ENCODE measurements at regions not wholly inside any gene's neighbourhood (a gene's known extent, or its start where the extent isn't known, plus 50 kb on each side); places are given as distances from the start of the nearest gene placed in this dataset.

- intact Hi-C loops (cut with DNase I, micrococcal nuclease): no loop called here
- ATAC-seq (no peak), DNase-seq (no peak)
Observed at GRCh38 chr4:155434904-155435303, 58.1 kb upstream of the MAP9 start.

GRCh38 chr4:155434366-155434765 lies 57.6 kb upstream of the MAP9 start:
- Histone ChIP-seq H3K9me3 (no peaks in the 10 kb centered on the region), H3K4me3 (no peak overlapping the region), H3K36me3 (ENCODE audit: low read depth) (no peaks in the 10 kb centered on the region), H3K4me1 (ENCODE audit: low read depth) (no peaks in the 10 kb centered on the region)
- intact Hi-C loops (cut with DNase I, micrococcal nuclease): no loop called here
- no peak for ATAC-seq
- TF ChIP-seq, protein P1, sequence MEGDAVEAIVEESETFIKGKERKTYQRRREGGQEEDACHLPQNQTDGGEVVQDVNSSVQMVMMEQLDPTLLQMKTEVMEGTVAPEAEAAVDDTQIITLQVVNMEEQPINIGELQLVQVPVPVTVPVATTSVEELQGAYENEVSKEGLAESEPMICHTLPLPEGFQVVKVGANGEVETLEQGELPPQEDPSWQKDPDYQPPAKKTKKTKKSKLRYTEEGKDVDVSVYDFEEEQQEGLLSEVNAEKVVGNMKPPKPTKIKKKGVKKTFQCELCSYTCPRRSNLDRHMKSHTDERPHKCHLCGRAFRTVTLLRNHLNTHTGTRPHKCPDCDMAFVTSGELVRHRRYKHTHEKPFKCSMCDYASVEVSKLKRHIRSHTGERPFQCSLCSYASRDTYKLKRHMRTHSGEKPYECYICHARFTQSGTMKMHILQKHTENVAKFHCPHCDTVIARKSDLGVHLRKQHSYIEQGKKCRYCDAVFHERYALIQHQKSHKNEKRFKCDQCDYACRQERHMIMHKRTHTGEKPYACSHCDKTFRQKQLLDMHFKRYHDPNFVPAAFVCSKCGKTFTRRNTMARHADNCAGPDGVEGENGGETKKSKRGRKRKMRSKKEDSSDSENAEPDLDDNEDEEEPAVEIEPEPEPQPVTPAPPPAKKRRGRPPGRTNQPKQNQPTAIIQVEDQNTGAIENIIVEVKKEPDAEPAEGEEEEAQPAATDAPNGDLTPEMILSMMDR (IDR thresholded peaks at IDR 0.05): no peak
- DNase-seq: no peak

More at GRCh38 chr4:155434904-155435303, 58.1 kb upstream of the MAP9 start:
- H3K4me1 ChIP-seq (ENCODE audit: low read depth): no peaks in the 10 kb centered on the region
- no peak overlapping the region for H3K4me3 ChIP-seq
- TF ChIP-seq, protein P1 (IDR thresholded peaks at IDR 0.05): no peak
- no peaks in the 10 kb centered on the region for H3K9me3 ChIP-seq
- H3K36me3 ChIP-seq (ENCODE audit: low read depth): no peaks in the 10 kb centered on the region

GRCh38 chr4:155433636-155434360 lies 57.0 kb upstream of the MAP9 start:
- ATAC-seq (no peak), DNase-seq (no peak)
- H3K4me1 ChIP-seq (ENCODE audit: low read depth): no peaks in the 10 kb centered on the region
- H3K36me3 ChIP-seq (ENCODE audit: low read depth): no peaks in the 10 kb centered on the region
- intact Hi-C loops (cut with DNase I, micrococcal nuclease): no loop called here
- H3K9me3 ChIP-seq: no peaks in the 10 kb centered on the region
- TF ChIP-seq, protein P1 (IDR thresholded peaks at IDR 0.05): no peak
- H3K4me3 ChIP-seq: no peak overlapping the region

GRCh38 chr4:155430895-155431795 lies 54.4 kb upstream of the MAP9 start:
- ATAC-seq (no peak), DNase-seq (no peak)
- Histone ChIP-seq H3K4me1 (ENCODE audit: low read depth) (no peaks in the 10 kb centered on the region), H3K36me3 (ENCODE audit: low read depth) (no peaks in the 10 kb centered on the region), H3K4me3 (no peak overlapping the region), H3K9me3 (peaks cover 4% of the 10 kb centered on the region)
- intact Hi-C loops (cut with DNase I, micrococcal nuclease): no loop called here
- TF ChIP-seq, protein P1 (IDR thresholded peaks at IDR 0.05): no peak

GRCh38 chr4:155428128-155428527 lies 51.4 kb upstream of the MAP9 start:
- H3K9me3 ChIP-seq: peaks cover 4% of the 10 kb centered on the region
- H3K36me3 ChIP-seq (ENCODE audit: low read depth): no peaks in the 10 kb centered on the region
- intact Hi-C loops (cut with DNase I, micrococcal nuclease): no loop called here
- TF ChIP-seq, protein P1 (IDR thresholded peaks at IDR 0.05): no peak
- H3K4me1 ChIP-seq (ENCODE audit: low read depth): no peaks in the 10 kb centered on the region
- ATAC-seq (no peak), DNase-seq (no peak)
- no peak overlapping the region for H3K4me3 ChIP-seq

All from mucosa of descending colon (tissue), 3 donors.